Activated effector memory CD4-positive, alpha-beta T cell treated with anti-CD3 and anti-CD28 coated beads, Interleukin-2, amount 50 U/mL, for 16 hours (primary cell): ENCODE measurements at regions not wholly inside any gene's neighbourhood (a gene's known extent, or its start where the extent isn't known, plus 50 kb on each side); places are given as distances from the start of the nearest gene placed in this dataset.
"Not testable (repeated sequence)": the region's sequence is repeated elsewhere in the genome, so short reads cannot be mapped to it uniquely, and the experiment has no call there.

Experiments used
- DNase-seq: peaks from one replicate; pipeline ENCODE4 v3.0.0-alpha.2; 2020

GRCh38 chr22:35186492-35186891 lies 70.8 kb upstream of the HMGXB4 start:
- no peak for DNase-seq

GRCh38 chr22:35188930-35189329 lies 68.4 kb upstream of the HMGXB4 start:
- DNase-seq, result not testable (repeated sequence)

- no peak for DNase-seq
Measured at GRCh38 chr22:35189559-35189958, 67.7 kb upstream of the HMGXB4 start.

- no peak for DNase-seq
Measured at GRCh38 chr22:35191412-35191811, 65.9 kb upstream of the HMGXB4 start.

- no peak for DNase-seq
Measured at GRCh38 chr22:35192129-35192918, 65.0 kb upstream of the HMGXB4 start.

GRCh38 chr22:35195226-35195625 lies 62.1 kb upstream of the HMGXB4 start:
- DNase-seq, result no peak

- DNase-seq, result no peak
Measured at GRCh38 chr22:35195821-35196220, 61.5 kb upstream of the HMGXB4 start.

- no peak for DNase-seq
Measured at GRCh38 chr22:35197071-35197470, 60.2 kb upstream of the HMGXB4 start.

- DNase-seq, result no peak
Measured at GRCh38 chr22:35197886-35198285, 59.4 kb upstream of the HMGXB4 start.

- DNase-seq, result no peak
Measured at GRCh38 chr22:35198738-35199137, 58.6 kb upstream of the HMGXB4 start.

GRCh38 chr22:35202376-35202775 lies 54.9 kb upstream of the HMGXB4 start:
- DNase-seq, result no peak

- no peak for DNase-seq
Measured at GRCh38 chr22:35203583-35203982, 53.7 kb upstream of the HMGXB4 start.

- DNase-seq, result no peak
Measured at GRCh38 chr22:35204807-35205775, 52.2 kb upstream of the HMGXB4 start.

GRCh38 chr22:35205961-35206360 lies 51.3 kb upstream of the HMGXB4 start:
- no peak for DNase-seq

GRCh38 chr22:35206889-35207288 lies 50.4 kb upstream of the HMGXB4 start:
- DNase-seq, result no peak
